HG03354 (cell line): ENCODE measurements at regions not wholly inside any gene's neighbourhood (a gene's known extent, or its start where the extent isn't known, plus 50 kb on each side); places are given as distances from the start of the nearest gene placed in this dataset.

Experiments
- ATAC-seq: cut with Tn5 transposase; IDR thresholded peaks from one replicate; pipeline ENCODE4 v1.9.1; 2021; ENCODE audit warnings: mild to moderate bottlenecking; ENCODE audit not compliant: unreplicated experiment, poor library complexity, severe bottlenecking

DNA sequence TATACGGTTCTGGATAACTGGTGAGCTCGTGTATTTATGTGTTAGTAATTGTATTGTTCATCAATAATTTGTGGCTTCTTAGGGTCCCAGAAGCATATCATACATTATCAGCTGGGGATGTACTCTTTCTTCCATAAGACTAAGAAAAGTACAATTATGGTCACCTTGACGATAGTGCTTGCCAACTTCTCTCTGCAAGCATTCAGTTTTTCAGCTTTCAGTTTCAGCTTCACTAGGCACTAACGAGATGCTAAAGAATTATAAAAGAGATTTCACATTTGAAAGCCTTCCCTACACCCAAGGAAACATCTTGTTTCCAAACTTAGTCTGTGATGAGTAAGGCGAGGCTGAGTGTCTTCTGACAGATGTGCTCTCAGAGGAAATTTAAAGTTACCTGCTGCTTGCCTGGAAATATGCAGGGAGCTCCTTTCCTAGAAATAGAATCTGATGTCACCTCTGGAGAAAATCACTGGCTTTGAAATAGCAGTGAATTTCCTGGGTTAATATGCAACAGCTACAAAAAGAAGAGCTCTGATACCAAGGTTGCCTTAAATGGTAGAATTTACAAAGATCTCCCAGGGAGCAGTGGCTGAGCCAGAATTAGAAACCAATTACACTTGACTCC, 1419.9 kb upstream of the TMEM132C start:
- no peak for ATAC-seq

DNA sequence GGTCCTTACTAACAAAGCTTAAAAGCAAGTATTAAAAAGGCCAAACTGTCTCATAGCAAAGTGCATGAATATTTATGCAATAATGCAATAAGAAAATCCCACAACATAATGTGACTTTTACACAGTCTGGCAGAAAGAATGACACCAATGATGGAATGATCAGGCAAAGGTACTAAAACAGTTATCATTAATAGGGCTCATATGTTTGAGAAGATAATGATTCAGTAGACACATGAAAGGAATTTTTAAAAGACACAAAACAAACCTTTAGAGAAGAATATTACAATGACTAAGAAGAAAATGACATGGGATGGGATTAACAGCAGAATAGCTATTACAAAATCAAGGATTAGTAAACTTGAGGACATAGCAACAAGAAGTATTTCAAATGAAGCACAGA, 1411.2 kb upstream of the TMEM132C start:
- ATAC-seq, result no peak

DNA sequence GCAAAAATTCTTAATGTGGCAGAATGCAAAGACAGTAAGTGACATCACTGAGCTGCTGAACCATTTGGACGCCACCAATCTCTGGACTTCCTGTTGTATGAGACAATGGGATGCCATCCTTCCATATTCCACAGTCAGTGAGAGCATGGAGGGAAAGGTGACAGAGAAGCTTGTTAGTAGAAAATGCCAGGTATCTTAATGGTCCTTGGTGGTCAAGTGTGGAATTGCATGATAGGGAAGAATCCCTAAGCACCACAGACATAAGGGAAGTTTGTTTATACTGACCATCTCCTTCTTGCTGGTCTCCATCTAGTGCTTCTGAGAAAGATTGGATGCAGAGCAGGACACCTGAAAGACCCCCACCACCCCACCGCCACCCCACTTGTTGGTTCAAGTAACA, 1410.0 kb upstream of the TMEM132C start:
- no peak for ATAC-seq

DNA sequence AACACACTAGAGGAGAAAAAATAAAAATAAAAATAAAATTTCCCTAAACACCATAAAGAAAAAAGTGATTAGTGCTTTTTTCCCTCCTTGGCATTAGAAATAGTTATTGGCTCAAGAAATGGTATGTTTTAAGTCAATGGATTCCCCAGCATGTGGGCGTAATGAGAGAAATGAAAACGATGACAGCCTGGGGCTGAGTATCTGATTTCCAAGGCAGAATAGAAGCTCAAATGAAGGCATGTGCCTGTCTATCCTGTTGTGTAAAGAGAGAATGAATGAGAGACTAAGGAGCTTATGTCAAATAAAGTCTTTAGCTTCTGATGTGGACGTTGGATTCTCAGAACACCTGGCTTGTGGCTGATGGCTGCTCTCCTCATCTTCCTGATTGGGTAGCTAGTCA, 1408.4 kb upstream of the TMEM132C start:
- no peak for ATAC-seq

DNA sequence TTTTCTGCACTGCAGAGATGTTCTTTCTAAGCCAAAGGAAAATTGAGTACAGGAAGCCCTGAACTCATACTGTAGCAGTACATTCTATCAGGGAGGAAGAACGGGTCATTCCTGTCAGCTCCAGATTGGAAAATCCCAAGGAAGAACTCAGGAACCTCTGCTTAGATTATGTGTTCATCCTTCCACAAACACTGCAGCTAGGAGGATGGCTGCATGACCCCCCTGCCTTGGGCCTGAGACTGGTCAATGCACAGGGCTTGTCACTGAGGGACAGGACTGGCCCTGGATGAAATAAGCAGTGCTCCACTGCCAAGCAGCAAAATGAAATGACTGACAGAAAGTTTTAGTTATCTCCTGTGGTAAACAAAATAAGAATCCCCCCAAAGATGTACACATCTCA, 1406.8 kb upstream of the TMEM132C start:
- no peak for ATAC-seq

DNA sequence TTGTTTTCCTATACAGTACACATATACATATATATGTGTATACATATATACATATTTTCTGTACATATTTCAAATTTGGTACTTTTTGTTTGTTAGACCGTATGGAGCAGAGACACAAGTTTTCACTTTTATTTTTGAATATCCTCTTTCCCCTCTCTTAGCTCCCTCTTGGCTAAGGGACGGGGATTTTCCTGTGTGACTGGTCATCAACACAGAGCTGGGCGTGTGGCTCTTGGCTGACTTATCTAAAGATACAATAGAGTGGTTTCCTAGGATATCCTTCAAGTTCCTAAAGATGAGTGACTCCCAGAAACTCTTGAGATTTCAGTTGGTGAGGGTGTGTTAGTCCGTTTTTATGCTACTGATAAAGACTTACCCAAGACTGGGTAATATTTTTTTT, 1404.5 kb upstream of the TMEM132C start:
- ATAC-seq, result no peak

DNA sequence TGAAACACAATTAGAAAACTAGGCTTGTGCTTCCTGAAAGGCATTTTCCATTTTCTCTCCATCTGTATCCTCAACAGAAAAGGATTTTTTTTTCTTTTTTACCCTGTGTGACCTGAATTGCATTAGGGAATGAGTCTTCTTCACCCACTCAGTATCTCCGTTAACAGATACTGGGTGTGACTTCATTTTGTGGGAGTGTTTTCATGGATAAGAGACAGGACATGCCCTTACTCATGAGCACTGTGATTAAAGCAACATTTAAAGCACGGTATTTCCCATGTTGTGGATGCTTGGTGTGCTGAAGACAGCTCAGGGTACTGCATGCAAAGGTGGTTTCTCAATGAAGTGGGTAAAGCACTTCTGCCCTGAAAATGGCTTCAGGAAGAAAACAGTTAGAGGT, 1397.3 kb upstream of the TMEM132C start:
- ATAC-seq, result no peak

DNA sequence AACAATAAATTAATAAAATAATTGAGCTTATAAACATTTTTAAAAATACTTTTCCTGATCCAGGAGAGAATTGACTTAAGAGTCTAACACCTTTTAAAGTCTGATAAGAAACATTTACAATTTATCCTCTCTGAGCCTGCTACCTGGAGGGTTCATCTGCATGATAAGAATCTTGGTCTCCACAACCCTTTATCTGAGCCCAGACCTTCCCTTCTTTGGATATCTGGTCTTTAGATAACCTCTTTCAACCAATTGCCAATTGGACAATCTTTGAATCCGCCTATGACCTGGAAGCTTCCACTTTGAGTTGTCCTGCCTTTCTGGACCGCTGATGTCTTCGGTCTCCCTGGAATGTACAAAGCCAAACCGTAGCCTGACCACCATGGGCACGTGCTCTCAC, 1393.3 kb upstream of the TMEM132C start:
- ATAC-seq, result no peak

DNA sequence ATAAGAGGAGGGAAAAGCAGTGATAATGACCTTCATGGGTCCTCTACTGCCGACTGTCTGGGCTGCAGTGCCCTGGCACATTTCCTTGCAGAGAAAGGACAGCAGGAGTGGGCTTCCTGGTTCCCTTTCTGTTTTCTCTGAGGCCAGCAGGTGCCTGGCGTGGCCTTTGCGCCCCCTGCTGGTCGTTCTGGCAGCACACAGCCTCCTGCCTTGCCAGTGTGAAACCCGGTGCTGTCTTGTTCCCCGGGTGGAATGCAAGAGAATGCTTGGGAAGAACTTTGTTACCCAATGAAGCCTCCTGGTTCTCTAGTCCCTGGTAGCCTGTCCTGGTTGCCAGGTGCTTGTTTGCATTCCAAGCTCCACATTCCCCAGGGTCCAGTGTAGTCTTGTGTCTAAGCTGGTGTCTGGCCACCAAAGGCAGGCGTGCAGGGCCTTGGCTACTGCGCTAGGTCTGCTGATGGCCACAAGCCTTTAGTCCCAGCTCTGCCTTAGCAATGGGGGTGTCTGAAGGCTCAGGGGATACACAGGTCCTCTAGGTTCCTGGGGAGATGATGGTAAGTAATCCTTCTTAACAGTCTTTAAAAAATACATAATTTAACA, 1392.4 kb upstream of the TMEM132C start:
- peak; percentile 88 for ATAC-seq

DNA sequence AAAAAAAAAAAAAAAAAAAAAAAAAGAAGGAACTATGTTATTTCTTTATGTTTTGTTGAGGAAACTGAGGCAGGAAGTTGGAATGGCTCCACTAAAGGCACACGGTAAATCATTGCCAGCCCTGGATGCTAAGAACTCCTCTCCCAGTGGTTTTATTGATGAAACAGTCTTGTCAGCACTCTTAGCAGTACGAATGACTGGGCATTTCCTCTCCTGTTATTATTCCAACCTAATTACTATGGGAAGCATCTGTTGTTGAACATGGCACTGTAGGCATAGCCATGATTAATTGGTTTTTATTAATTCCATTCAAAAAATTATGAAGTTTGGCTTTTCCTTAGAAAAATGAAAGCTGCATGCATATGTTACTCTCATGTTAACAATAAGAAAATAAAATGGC, 1387.1 kb upstream of the TMEM132C start:
- no peak for ATAC-seq

DNA sequence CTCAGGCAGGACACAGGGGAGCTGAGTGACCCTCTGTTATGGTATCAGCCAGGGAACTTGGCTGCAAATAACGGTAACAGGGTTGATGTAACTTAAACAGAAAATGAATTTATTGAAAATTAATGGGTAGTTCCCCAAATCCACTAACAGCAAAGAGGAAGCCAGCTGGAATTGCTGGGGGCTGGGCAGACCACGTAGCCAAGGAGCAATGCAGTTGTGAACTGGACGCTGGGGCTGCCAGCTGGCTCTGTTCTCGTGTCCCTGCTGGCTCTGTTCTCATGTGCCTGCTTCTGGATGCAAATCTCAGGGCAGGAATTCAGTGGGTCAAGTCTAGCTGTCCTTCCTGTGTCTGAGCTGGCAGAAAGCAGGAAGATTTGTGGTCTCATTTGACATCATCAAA, 1383.3 kb upstream of the TMEM132C start:
- no peak for ATAC-seq

DNA sequence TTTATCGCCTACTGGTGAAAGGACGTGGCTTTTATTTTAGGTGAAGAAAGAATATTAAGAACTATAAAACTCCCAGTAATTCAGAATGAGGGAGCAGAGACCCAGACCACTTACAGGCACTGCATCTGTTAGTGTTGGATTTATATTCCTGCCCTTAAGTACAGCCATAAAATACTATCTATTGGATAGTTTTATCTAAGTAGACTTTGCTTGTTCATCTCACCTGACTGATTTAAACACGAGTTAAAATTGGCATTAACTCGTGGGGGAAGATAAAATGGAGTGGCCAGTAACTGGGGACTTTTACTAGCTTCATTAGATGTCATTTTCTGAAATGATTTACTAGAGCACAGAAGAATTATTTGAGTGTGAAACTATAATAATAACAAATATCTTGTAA, 1377.5 kb upstream of the TMEM132C start:
- ATAC-seq, result no peak

DNA sequence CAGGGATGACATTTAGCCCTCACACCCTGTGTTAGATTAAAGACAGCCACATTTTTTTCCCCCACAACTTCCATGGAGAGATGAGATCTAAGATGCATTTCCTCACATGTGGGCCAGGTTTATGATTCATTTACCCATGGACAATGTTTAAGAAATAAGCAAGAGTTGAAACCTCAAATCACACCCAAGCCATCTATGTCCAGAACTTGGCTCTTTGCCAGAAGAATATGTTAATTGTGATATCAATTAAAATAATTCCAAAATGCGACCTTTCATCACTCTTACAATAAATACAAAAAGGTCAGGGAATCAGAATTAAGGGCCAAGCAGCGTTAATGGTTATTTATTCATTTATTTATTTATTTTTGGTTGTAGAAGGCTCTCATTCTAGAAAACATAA, 1376.9 kb upstream of the TMEM132C start:
- ATAC-seq, result no peak

DNA sequence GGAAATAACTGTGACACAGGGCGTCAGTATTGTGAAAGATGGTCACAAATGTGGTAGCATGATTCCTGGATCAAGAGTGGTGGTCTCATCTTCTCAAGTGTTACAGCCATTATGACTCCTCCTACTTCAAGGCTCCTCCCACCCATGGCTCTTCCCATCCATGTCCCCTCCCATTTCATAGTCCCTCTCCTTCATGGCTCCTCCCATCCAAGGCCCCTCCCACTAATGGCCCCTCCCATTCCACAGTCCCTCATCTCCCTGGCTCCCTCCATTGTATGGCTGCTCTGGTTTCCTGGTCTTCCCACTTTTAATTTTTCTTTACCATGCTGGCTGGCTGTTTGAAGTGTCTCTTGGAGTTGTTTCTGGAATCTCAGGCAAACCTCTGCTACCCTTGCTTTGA, 1375.2 kb upstream of the TMEM132C start:
- no peak for ATAC-seq

DNA sequence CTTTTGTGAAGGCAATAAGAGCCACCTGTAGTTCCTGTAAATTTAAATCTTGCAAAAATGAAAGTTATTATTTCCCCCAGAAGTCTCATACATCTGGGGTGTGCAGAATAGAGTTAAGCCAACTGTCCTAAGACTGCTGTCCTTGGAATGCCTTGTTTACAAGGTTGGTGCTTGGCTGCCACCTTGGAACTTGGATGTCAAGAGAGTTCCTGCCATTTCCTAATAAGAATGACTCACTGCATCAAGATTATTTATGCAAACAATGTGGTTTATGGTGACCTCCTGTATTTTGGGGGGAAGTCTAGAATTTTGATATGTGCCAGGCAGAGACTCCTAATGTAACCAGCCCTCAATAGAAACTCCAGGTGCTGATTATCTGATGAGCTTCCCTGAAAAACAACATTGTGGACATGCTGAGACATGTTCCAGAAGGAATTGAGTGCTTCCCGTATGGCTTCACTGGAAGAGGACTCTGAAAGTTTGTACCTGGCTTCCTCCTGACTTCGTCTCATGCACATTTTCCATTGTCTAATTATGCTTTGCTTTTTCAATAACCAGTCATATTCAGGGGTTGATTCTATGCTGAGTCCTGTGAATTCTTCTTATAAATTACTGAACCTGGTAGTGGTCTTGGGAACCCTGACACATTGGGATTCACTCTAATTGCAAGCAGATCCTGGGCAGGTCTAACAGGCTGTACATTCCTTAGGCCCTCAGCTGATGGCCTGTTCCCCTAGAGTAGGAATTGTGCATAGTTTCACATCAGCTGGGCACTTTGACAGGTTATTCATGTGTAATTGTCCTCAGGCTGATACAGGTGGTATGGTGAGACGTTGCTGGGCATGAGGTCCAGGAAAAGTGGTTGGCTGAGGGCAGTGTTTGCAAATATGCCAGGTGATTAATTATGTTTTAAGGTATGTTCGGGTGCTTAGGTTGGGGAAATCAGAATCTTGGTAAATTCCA, 1370.7 kb upstream of the TMEM132C start:
- ATAC-seq, result no peak

DNA sequence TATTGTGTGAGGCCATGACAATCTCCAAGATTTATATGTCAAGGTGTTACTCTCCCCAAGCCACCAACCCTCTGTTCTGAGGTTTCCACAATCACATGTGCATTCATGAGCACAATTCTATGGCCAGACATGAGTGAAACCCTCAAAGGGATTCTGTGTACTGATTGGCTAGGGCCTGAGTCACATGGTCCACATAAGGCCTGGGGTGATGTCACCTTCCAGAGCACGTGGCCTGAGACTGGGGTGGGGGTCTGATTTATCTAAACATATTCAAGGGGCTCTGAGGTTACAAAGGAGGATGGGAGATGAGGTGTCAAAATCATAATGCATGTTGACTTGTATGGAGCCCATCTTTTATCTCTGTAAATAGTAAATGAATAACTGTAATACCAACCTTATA, 1369.9 kb upstream of the TMEM132C start:
- no peak for ATAC-seq

DNA sequence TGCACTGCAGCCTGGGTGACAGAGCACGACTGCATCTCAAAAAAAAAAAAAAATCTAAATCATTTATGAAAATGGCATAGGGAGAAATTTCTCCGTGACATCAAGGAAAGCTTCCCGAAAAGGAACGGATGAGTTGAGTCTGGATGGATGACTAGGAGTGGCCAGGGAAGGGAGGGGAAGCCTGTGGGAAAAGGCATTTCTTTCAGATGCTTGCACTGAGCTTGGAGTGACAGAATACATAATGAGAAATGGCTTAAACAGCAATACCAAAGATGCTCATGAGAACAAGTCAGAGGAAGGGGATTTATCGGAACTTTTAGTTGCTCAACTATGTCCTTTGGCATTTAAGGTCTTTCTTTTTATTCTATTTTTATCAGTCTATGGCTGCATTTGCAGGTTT, 1369.2 kb upstream of the TMEM132C start:
- no peak for ATAC-seq

DNA sequence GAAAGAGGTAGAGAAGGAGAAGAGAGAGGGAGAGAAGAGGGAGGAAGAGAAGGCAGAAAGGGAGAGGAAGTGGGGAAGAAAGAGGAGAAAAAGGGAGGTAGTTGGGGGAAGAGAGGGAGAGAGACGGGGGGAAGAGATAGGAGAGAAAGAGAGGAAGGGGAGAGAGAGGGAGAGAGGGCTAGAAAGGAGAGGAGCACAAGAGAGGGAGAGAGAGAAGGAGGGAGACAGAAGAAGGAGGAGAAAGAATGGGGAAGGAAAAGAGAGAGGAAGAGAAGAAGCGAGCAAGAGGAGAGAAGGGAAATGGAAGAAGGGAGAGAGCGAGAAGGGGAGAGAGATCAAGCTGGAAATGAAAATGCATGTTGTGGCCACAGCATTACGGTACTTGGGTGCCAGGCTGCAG, 1368.4 kb upstream of the TMEM132C start:
- no peak for ATAC-seq

DNA sequence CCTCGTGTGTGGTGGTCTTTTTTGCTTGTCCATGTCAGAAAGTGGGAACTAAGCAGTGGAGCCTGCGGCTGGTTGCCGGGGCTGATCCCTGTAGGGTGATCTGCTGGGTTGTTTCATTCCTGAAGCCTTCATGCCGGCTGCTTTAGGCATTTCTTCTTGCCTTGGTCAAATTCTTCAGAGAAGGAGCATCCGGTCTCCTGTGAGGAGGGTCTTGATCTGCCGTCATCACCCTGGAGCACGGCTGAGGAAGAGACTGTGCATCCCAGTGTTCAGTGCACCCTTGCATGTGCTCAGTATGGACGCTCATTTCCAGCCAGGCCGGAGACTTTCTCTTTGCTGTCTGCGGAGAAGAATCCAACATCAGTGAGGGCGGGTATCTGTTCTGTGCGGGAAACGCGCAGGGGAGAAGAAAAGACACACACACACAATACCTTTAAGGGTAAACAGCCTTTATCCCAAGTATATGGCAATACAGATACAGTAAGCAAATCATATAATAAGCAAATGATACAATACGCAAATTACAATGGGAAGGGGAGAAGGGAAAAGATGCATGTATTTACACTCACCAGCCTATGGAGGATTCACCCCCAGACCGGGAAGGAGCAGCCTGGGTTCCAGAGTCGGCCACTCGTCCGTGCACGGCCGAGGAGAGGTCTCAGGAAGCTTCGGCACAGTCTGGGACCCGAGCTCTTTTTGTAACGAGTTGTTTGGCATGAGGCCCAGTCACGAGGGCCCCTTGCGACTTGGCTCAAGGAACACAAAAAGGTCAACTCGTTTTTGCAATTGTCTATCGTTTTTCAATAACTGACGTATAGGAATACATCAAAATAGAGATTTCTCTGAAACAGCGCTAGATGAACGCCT, 1366.8 kb upstream of the TMEM132C start:
- no peak for ATAC-seq
